ENCODE measurements at regions not wholly inside any gene's neighbourhood (a gene's known extent, or its start where the extent isn't known, plus 50 kb on each side); places are given as distances from the start of the nearest gene placed in this dataset.

GRCh38 chr20:40587038-40587437, 102.0 kb downstream of the MAFB start:
- Histone ChIP-seq H3K4me1 (peaks cover 10% of the 10 kb centered on the region), H3K4me3 (no peak overlapping the region), H3K27me3 (no peaks in the 10 kb centered on the region), H3K36me3 (no peaks in the 10 kb centered on the region), H3K27ac (no peak overlapping the region), H3K9me3 (no peaks in the 10 kb centered on the region)
- TF ChIP-seq POLR2AphosphoS5 (IDR thresholded peaks at IDR 0.05; ENCODE audit: insufficient read depth in 1 of 2, low read depth in 1 of 2) (no peak), POLR2A (IDR thresholded peaks at IDR 0.05) (no peak), CTCF (IDR thresholded peaks at IDR 0.05) (no peak)
- no peak for DNase-seq (ENCODE audit: extremely low spot score in 2 of 2)
- intact Hi-C loops (cut with DNase I) = no loop called here

GRCh38 chr20:40584130-40584809, 104.8 kb downstream of the MAFB start:
- TF ChIP-seq CTCF (IDR thresholded peaks at IDR 0.05) = no peak
- TF ChIP-seq POLR2A (IDR thresholded peaks at IDR 0.05) = no peak
- no peak for TF ChIP-seq POLR2AphosphoS5 (IDR thresholded peaks at IDR 0.05; ENCODE audit: insufficient read depth in 1 of 2, low read depth in 1 of 2)
- no peaks in the 10 kb centered on the region for H3K36me3 ChIP-seq
- H3K27me3 ChIP-seq = no peaks in the 10 kb centered on the region
- H3K4me1 ChIP-seq = peaks cover 10% of the 10 kb centered on the region
- no peak overlapping the region for H3K4me3 ChIP-seq
- H3K9me3 ChIP-seq = no peaks in the 10 kb centered on the region
- intact Hi-C loops (cut with DNase I) = no loop called here
- DNase-seq (ENCODE audit: extremely low spot score in 2 of 2) = no peak
- H3K27ac ChIP-seq = no peak overlapping the region

GRCh38 chr20:40583636-40584035, 105.4 kb downstream of the MAFB start:
- H3K36me3 ChIP-seq = no peaks in the 10 kb centered on the region
- no peak overlapping the region for H3K27ac ChIP-seq
- H3K4me1 ChIP-seq = peaks cover 10% of the 10 kb centered on the region

GRCh38 chr20:40583205-40583604, 105.8 kb downstream of the MAFB start:
- intact Hi-C loops (cut with DNase I) = no loop called here
- no peak overlapping the region for H3K27ac ChIP-seq
- no peak for DNase-seq (ENCODE audit: extremely low spot score in 2 of 2)
- H3K36me3 ChIP-seq = no peaks in the 10 kb centered on the region
- H3K27me3 ChIP-seq = no peaks in the 10 kb centered on the region
- peaks cover 10% of the 10 kb centered on the region for H3K4me1 ChIP-seq
- TF ChIP-seq POLR2A (IDR thresholded peaks at IDR 0.05) (no peak), POLR2AphosphoS5 (IDR thresholded peaks at IDR 0.05; ENCODE audit: insufficient read depth in 1 of 2, low read depth in 1 of 2) (no peak), CTCF (IDR thresholded peaks at IDR 0.05) (no peak)
- H3K4me3 ChIP-seq = no peak overlapping the region
- H3K9me3 ChIP-seq = no peaks in the 10 kb centered on the region

More at GRCh38 chr20:40583636-40584035, 105.4 kb downstream of the MAFB start:
- Histone ChIP-seq H3K9me3 (no peaks in the 10 kb centered on the region), H3K4me3 (no peak overlapping the region), H3K27me3 (no peaks in the 10 kb centered on the region)
- TF ChIP-seq POLR2AphosphoS5 (IDR thresholded peaks at IDR 0.05; ENCODE audit: insufficient read depth in 1 of 2, low read depth in 1 of 2) (no peak), CTCF (IDR thresholded peaks at IDR 0.05) (no peak), POLR2A (IDR thresholded peaks at IDR 0.05) (no peak)
- DNase-seq (ENCODE audit: extremely low spot score in 2 of 2) = no peak
- intact Hi-C loops (cut with DNase I) = no loop called here

- Histone ChIP-seq H3K4me3 (no peak overlapping the region), H3K9me3 (no peaks in the 10 kb centered on the region), H3K27me3 (no peaks in the 10 kb centered on the region), H3K36me3 (no peaks in the 10 kb centered on the region), H3K27ac (no peak overlapping the region), H3K4me1 (peaks cover 10% of the 10 kb centered on the region)
- TF ChIP-seq CTCF (IDR thresholded peaks at IDR 0.05) (no peak), POLR2A (IDR thresholded peaks at IDR 0.05) (no peak), POLR2AphosphoS5 (IDR thresholded peaks at IDR 0.05; ENCODE audit: insufficient read depth in 1 of 2, low read depth in 1 of 2) (no peak)
- DNase-seq (ENCODE audit: extremely low spot score in 2 of 2) = no peak
- intact Hi-C loops (cut with DNase I) = no loop called here
These were observed 106.5 kb downstream of the MAFB start for GRCh38 chr20:40582531-40582930.
